ENCODE measurements at regions not wholly inside any gene's neighbourhood (a gene's known extent, or its start where the extent isn't known, plus 50 kb on each side); places are given as distances from the start of the nearest gene placed in this dataset.

GRCh38 chr11:101743828-101744227 lies 160.0 kb upstream of the TRPC6 start (continued):
- no peak for TF ChIP-seq JUNB (IDR thresholded peaks at IDR 0.05; ENCODE audit: unreplicated experiment)
- TF ChIP-seq EZH2phosphoT487 (IDR thresholded peaks at IDR 0.05; ENCODE audit: unreplicated experiment) = no peak
- TF ChIP-seq REST (IDR thresholded peaks at IDR 0.05; ENCODE audit: unreplicated experiment) = no peak
- no peak for TF ChIP-seq EZH2 (IDR thresholded peaks at IDR 0.05; ENCODE audit: low read depth, unreplicated experiment)
- no peak for TF ChIP-seq NANOG (IDR thresholded peaks at IDR 0.05; ENCODE audit: borderline replicate concordance)
- no peak for TF ChIP-seq STAT1 (IDR thresholded peaks at IDR 0.05; ENCODE audit: unreplicated experiment)

- no peak for TF ChIP-seq EZH2phosphoT487 (IDR thresholded peaks at IDR 0.05; ENCODE audit: unreplicated experiment)
- TF ChIP-seq ETS1 (IDR thresholded peaks at IDR 0.05) = no peak
- TF ChIP-seq STAT1 (IDR thresholded peaks at IDR 0.05; ENCODE audit: unreplicated experiment) = no peak
- TF ChIP-seq REST (IDR thresholded peaks at IDR 0.05; ENCODE audit: unreplicated experiment) = no peak
- TF ChIP-seq POLR2AphosphoS5 (IDR thresholded peaks at IDR 0.05; ENCODE audit: low read depth) = no peak
- no peak for TF ChIP-seq EZH2 (IDR thresholded peaks at IDR 0.05; ENCODE audit: low read depth, unreplicated experiment)
- TF ChIP-seq NANOG (IDR thresholded peaks at IDR 0.05; ENCODE audit: borderline replicate concordance) = no peak
- no peak for TF ChIP-seq JUNB (IDR thresholded peaks at IDR 0.05; ENCODE audit: unreplicated experiment)
- TF ChIP-seq CREB1 (CRISPR knock-in tag; IDR thresholded peaks at IDR 0.05; ENCODE audit: low read depth) = no peak
- Mint-ChIP-seq H3K36me3 (ENCODE audit: low read depth) (no peaks in the 10 kb centered on the region), H3K4me1 (peaks cover 6% of the 10 kb centered on the region), H3K27ac (no peak overlapping the region), H3K4me3 (no peak overlapping the region), H3K9me3 (no peaks in the 10 kb centered on the region), H3K27me3 (ENCODE audit: insufficient read depth, low read depth, poor library complexity) (no peaks in the 10 kb centered on the region)
- Histone ChIP-seq H3K79me2 (replicated peaks; ENCODE audit: insufficient read depth) (no peaks in the 10 kb centered on the region), H3K4me1 (ENCODE audit: insufficient read depth) (peaks cover 6% of the 10 kb centered on the region; the same call in 1 of the 2 replicates), H3K36me3 (ENCODE audit: insufficient read depth) (no peaks in the 10 kb centered on the region), H3K27me3 (ENCODE audit: insufficient read depth) (no peaks in the 10 kb centered on the region), H2AFZ (no peak overlapping the region), H4K20me1 (replicated peaks; ENCODE audit: insufficient read depth) (no peaks in the 10 kb centered on the region), H3K4me2 (no peak overlapping the region), H3K4me3 (no peak overlapping the region), H3K9me2 (ENCODE audit: insufficient read depth) (0 out of 2 replicates have a peak, but pooled peaks cover 4% of the 10 kb centered on the region), H3K27ac (ENCODE audit: low read depth) (no peak overlapping the region), H3F3A (replicated peaks; ENCODE audit: low read depth) (no peaks in the 10 kb centered on the region)
- DNase-seq (ENCODE audit: low spot score) = no peak
- ATAC-seq = no peak
Measured at GRCh38 chr11:101741479-101742175, 157.8 kb upstream of the TRPC6 start.
